ENCODE measurements at regions not wholly inside any gene's neighbourhood (a gene's known extent, or its start where the extent isn't known, plus 50 kb on each side); places are given as distances from the start of the nearest gene placed in this dataset.

- Mint-ChIP-seq H3K4me1 (peaks cover 10% of the 10 kb centered on the region), H3K4me3 (no peak overlapping the region), H3K27me3 (ENCODE audit: low read depth) (peaks cover 35% of the 10 kb centered on the region), H3K9me3 (peaks cover 2% of the 10 kb centered on the region), H3K27ac (no peak overlapping the region), H3K36me3 (ENCODE audit: low read depth) (no peaks in the 10 kb centered on the region)
- TF ChIP-seq, protein P1, sequence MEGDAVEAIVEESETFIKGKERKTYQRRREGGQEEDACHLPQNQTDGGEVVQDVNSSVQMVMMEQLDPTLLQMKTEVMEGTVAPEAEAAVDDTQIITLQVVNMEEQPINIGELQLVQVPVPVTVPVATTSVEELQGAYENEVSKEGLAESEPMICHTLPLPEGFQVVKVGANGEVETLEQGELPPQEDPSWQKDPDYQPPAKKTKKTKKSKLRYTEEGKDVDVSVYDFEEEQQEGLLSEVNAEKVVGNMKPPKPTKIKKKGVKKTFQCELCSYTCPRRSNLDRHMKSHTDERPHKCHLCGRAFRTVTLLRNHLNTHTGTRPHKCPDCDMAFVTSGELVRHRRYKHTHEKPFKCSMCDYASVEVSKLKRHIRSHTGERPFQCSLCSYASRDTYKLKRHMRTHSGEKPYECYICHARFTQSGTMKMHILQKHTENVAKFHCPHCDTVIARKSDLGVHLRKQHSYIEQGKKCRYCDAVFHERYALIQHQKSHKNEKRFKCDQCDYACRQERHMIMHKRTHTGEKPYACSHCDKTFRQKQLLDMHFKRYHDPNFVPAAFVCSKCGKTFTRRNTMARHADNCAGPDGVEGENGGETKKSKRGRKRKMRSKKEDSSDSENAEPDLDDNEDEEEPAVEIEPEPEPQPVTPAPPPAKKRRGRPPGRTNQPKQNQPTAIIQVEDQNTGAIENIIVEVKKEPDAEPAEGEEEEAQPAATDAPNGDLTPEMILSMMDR (IDR thresholded peaks at IDR 0.05; ENCODE audit: unreplicated experiment in 3 of 3), result no peak
Observed at GRCh38 chr22:49540084-49540912, 287.4 kb downstream of the BRD1 start.

DNA sequence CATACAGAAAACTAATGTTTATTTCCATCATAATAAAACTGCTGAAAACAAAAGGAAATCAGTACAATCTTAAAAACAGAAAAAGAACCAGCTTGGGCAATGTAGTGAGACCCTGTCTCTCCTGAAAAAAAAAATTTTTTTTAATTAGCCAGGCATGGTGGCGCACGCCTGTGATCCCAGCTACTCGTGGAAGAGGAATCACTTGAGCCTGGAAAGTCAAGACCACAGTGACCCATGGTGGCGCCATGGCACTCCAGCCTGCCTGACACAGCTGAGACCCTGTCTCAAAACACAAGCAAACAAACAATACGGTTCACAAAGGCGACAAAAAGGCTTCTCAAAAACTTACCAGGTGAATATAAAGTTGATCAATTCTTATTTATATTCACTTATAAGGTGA is 289.7 kb downstream of the BRD1 start:
- Mint-ChIP-seq H3K4me1 (peaks cover 17% of the 10 kb centered on the region), H3K27me3 (ENCODE audit: low read depth) (peaks cover 33% of the 10 kb centered on the region), H3K27ac (no peak overlapping the region), H3K9me3 (peaks cover 2% of the 10 kb centered on the region), H3K4me3 (no peak overlapping the region), H3K36me3 (ENCODE audit: low read depth) (no peaks in the 10 kb centered on the region)
- TF ChIP-seq, protein P1 (IDR thresholded peaks at IDR 0.05; ENCODE audit: unreplicated experiment in 3 of 3), result no peak

- Mint-ChIP-seq H3K9me3 (peaks cover 2% of the 10 kb centered on the region), H3K36me3 (ENCODE audit: low read depth) (no peaks in the 10 kb centered on the region), H3K27me3 (ENCODE audit: low read depth) (peaks cover 41% of the 10 kb centered on the region), H3K27ac (peak overlapping the region in 1 of 3 experiments; percentile 36), H3K4me3 (no peak overlapping the region), H3K4me1 (peaks cover 17% of the 10 kb centered on the region)
- TF ChIP-seq, protein P1 (IDR thresholded peaks at IDR 0.05; ENCODE audit: unreplicated experiment in 3 of 3), result no peak
Observed at GRCh38 chr22:49536571-49537131, 291.0 kb downstream of the BRD1 start.

DNA sequence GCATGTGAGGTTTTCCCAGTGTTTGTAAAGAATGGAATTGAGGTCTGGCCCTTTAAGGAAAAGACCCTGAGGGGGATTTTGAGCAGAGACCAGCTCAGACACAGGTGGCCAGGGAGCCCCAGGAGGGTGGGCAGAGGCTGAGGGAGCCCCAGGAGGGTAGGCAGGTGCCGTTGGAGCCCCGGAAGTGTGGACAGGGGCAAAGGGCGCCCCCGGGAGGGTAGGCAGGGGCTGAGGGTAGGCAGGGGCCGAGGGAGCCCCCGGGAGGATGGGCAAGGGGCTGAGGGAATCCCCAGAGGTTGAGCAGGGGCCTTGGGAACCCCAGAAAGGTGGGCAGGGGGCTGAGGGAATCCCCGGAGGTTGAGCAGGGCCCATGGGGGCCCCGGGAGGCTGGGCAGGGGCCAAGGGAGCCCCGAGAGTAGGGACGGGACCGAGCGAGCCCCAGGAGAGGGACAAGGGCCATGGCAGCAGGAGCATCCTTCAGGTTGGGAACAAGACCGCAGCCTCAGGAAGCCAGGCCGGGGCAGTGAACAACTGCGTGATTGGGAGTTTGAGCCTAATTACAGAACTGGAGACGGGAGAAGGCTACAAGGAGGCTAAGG is 292.0 kb downstream of the BRD1 start:
- Mint-ChIP-seq H3K4me1 (peaks cover 17% of the 10 kb centered on the region), H3K36me3 (ENCODE audit: low read depth) (no peaks in the 10 kb centered on the region), H3K27me3 (ENCODE audit: low read depth) (peaks cover 48% of the 10 kb centered on the region), H3K9me3 (peaks cover 2% of the 10 kb centered on the region), H3K27ac (no peak overlapping the region), H3K4me3 (no peak overlapping the region)
- TF ChIP-seq, protein P1 (IDR thresholded peaks at IDR 0.05; ENCODE audit: unreplicated experiment in 3 of 3), result no peak

DNA sequence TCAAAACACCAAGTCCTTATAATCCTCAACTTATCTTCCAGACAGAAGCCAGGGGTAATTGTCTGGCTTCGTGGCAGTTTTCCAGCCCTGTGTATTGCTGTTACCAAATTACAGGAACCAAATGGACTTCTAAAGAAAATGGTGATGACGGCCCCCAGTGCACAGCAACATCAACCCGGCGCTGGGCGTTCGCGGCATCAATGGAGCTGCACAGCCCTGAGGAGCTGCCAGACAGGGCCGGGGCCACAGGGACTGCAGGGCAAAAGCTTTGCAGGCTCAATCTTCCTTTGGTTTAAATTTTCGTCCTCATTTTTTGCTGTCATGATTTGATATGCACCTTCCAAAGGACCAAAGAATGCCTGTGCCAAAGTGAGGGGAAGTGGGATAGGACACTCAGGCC is 292.5 kb downstream of the BRD1 start:
- Mint-ChIP-seq H3K4me3 (no peak overlapping the region), H3K27me3 (ENCODE audit: low read depth) (peaks cover 49% of the 10 kb centered on the region), H3K27ac (no peak overlapping the region), H3K36me3 (ENCODE audit: low read depth) (no peaks in the 10 kb centered on the region), H3K4me1 (peaks cover 17% of the 10 kb centered on the region), H3K9me3 (peaks cover 5% of the 10 kb centered on the region)
- TF ChIP-seq, protein P1 (IDR thresholded peaks at IDR 0.05; ENCODE audit: unreplicated experiment in 3 of 3), result no peak

All from nephron (organoid).